ENCODE measurements at regions not wholly inside any gene's neighbourhood (a gene's known extent, or its start where the extent isn't known, plus 50 kb on each side); places are given as distances from the start of the nearest gene placed in this dataset.

- Histone ChIP-seq H3K4me1 (no peaks in the 10 kb centered on the region), H3K27me3 (no peaks in the 10 kb centered on the region), H3K36me3 (no peaks in the 10 kb centered on the region), H3K27ac (no peak overlapping the region), H3K9me3 (no peaks in the 10 kb centered on the region), H3K4me3 (no peak overlapping the region)
- intact Hi-C loops (cut with DNase I) = no loop called here
- no peak for DNase-seq (ENCODE audit: low spot score in 2 of 2)
- TF ChIP-seq, protein P1, sequence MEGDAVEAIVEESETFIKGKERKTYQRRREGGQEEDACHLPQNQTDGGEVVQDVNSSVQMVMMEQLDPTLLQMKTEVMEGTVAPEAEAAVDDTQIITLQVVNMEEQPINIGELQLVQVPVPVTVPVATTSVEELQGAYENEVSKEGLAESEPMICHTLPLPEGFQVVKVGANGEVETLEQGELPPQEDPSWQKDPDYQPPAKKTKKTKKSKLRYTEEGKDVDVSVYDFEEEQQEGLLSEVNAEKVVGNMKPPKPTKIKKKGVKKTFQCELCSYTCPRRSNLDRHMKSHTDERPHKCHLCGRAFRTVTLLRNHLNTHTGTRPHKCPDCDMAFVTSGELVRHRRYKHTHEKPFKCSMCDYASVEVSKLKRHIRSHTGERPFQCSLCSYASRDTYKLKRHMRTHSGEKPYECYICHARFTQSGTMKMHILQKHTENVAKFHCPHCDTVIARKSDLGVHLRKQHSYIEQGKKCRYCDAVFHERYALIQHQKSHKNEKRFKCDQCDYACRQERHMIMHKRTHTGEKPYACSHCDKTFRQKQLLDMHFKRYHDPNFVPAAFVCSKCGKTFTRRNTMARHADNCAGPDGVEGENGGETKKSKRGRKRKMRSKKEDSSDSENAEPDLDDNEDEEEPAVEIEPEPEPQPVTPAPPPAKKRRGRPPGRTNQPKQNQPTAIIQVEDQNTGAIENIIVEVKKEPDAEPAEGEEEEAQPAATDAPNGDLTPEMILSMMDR (IDR thresholded peaks at IDR 0.05) = no peak
Measured at GRCh38 chr6:120262354-120262753, 912.8 kb upstream of the MAN1A1 start.

DNA sequence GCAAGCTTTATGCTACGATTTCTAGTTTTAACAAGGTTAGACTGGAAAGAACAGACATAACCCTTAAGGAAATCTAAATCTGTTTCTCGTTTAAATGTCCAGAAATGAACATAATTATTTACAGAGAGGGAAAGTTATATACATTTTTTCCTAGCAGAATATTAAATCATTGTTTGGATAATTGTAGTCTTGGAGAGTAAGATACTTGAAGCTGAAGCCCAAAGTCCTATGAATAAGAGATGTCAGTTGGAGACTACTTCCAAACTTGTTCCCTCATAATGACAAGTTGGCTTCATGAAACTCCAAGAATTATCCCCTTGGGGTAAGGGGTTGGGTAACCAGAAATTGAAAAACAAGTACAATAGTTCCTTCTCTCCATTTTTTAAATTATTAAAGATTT, 911.1 kb upstream of the MAN1A1 start:
- intact Hi-C loops (cut with DNase I) = no loop called here
- Histone ChIP-seq H3K27me3 (no peaks in the 10 kb centered on the region), H3K4me3 (no peak overlapping the region), H3K9me3 (no peaks in the 10 kb centered on the region), H3K36me3 (no peaks in the 10 kb centered on the region), H3K27ac (no peak overlapping the region), H3K4me1 (no peaks in the 10 kb centered on the region)
- DNase-seq (ENCODE audit: low spot score in 2 of 2) = no peak
- TF ChIP-seq, protein P1 (IDR thresholded peaks at IDR 0.05) = no peak

DNA sequence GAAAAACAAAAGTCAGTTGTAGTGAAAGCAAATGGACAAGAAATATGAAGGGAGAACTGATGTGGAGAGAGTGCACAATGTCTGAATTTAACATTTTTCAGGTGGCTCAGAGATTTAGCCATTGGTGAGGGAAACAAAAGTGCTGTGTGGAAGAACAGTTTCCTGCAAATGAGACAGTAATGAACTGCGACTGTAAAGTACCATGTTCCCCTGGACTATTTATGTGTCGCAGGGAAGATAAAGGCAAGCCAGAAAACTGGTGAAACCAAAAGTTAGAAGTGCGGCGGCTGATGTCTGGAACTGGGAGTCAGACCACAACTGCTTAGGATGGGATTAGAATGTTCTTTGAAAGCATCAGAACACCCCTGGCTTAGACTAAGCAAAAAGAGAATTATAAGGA, 905.1 kb upstream of the MAN1A1 start:
- no peak overlapping the region for H3K4me3 ChIP-seq
- no peaks in the 10 kb centered on the region for H3K27me3 ChIP-seq
- TF ChIP-seq, protein P1 (IDR thresholded peaks at IDR 0.05) = no peak
- no peaks in the 10 kb centered on the region for H3K9me3 ChIP-seq
- H3K4me1 ChIP-seq = no peaks in the 10 kb centered on the region
- intact Hi-C loops (cut with DNase I) = no loop called here
- DNase-seq (ENCODE audit: low spot score in 2 of 2) = no peak
- H3K27ac ChIP-seq = no peak overlapping the region
- H3K36me3 ChIP-seq = no peaks in the 10 kb centered on the region

- TF ChIP-seq, protein P1 (IDR thresholded peaks at IDR 0.05) = no peak
- DNase-seq (ENCODE audit: low spot score in 2 of 2) = no peak
Measured at GRCh38 chr6:120248451-120248850, 898.9 kb upstream of the MAN1A1 start.

DNA sequence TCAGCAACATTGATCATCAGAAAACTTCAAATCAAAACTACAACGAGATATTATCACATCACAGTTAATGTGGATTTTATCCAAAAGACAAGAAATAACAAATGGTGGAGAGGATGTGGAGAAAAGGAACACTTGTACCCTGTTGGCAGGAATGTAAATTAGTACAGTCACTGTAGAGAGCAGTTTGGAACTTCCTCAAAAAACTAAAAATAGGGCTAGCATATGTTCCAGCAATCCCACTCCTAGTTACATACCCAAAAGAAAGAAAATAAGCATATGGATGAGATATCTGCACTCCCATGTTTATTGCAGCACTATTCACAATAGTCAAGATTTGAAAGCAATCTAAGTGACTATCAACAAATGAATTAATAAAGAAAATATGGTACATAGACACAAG, 887.7 kb upstream of the MAN1A1 start:
- H3K27ac ChIP-seq = no peak overlapping the region
- H3K4me3 ChIP-seq = no peak overlapping the region
- TF ChIP-seq, protein P1 (IDR thresholded peaks at IDR 0.05) = no peak
- H3K4me1 ChIP-seq = no peaks in the 10 kb centered on the region
- intact Hi-C loops (cut with DNase I) = no loop called here
- peaks cover 5 to 6% of the 10 kb centered on the region in 2 donors for H3K9me3 ChIP-seq
- H3K27me3 ChIP-seq = no peaks in the 10 kb centered on the region
- H3K36me3 ChIP-seq = no peaks in the 10 kb centered on the region
- DNase-seq (ENCODE audit: low spot score in 2 of 2) = no peak

More at GRCh38 chr6:120248451-120248850, 898.9 kb upstream of the MAN1A1 start:
- Histone ChIP-seq H3K27me3 (no peaks in the 10 kb centered on the region), H3K9me3 (no peaks in the 10 kb centered on the region), H3K4me1 (no peaks in the 10 kb centered on the region), H3K27ac (no peak overlapping the region), H3K4me3 (no peak overlapping the region), H3K36me3 (no peaks in the 10 kb centered on the region)
- intact Hi-C loops (cut with DNase I) = no loop called here

- TF ChIP-seq, protein P1 (IDR thresholded peaks at IDR 0.05) = no peak
- Histone ChIP-seq H3K27ac (no peak overlapping the region), H3K4me3 (no peak overlapping the region), H3K27me3 (no peaks in the 10 kb centered on the region), H3K9me3 (peaks cover 3 to 5% of the 10 kb centered on the region in 2 donors), H3K4me1 (no peaks in the 10 kb centered on the region), H3K36me3 (no peaks in the 10 kb centered on the region)
- DNase-seq (ENCODE audit: low spot score in 2 of 2) = no peak
- intact Hi-C loops (cut with DNase I) = no loop called here
Measured at GRCh38 chr6:120230008-120230407, 880.4 kb upstream of the MAN1A1 start.

Data from ascending aorta (tissue), 2 donors.